Endothelial cell of umbilical vein (primary cell): ENCODE measurements at regions not wholly inside any gene's neighbourhood (a gene's known extent, or its start where the extent isn't known, plus 50 kb on each side); places are given as distances from the start of the nearest gene placed in this dataset.
A peak's percentile ranks its signal among the peaks of the same experiment; 100 is the strongest.

Experiments
- BruUV-seq: library from RNA; stranded (reverse); fragments of 400-500 nt; replicated peaks from 2 replicates; lab custom pipeline; 2021; lab: Mats Ljungman, UMichigan
- CTCF ChIA-PET: fragments of 300-600, 350-600 bp; sonication (Branson Sonifier 250); formaldehyde crosslinking; loops from one replicate; lab custom pipeline; 2021; ENCODE audit warnings: antibody characterized with exemption, inconsistent platforms; lab: Charles Lee
- POLR2A ChIA-PET: fragments of 300-600, 350-600 bp; sonication (Branson Sonifier 250); formaldehyde crosslinking; loops from one replicate; lab custom pipeline; 2021; ENCODE audit warnings: antibody characterized with exemption, inconsistent platforms; lab: Charles Lee
- DNase-seq: peaks from one replicate; pipeline ENCODE4 v3.0.0-alpha.2; 2011; ENCODE audit warnings: low read depth, low spot score
- FAIRE-seq: peaks from 2 replicates; lab custom pipeline; 2011; peaks lifted over from hg19 to GRCh38; lab: Jason Lieb, UNC
- H2AFZ ChIP-seq: 2 replicates; pipeline ENCODE4 v1.6.0; 2012; ENCODE audit warnings: low read depth, low read length, control low read depth, inconsistent platforms
- H3K27ac ChIP-seq: 2 replicates; pipeline ENCODE4 v1.5.1; 2011; ENCODE audit warnings: low read depth, mild to moderate bottlenecking, control low read depth, low read length, moderate library complexity; ENCODE audit not compliant: insufficient read depth
- H3K27me3 ChIP-seq, 2 experiments: 2 replicates each; pipeline versions ENCODE4 v1.6.0 to v1.6.1; 2011; ENCODE audit warnings: low read length in 2 of 2, mixed read lengths in 1 of 2; ENCODE audit not compliant: control insufficient read depth in 2 of 2, insufficient read depth in 2 of 2
- H3K36me3 ChIP-seq, 2 experiments: 2 replicates in 1 of 2; 3 replicates in 1 of 2; pipeline ENCODE4 v1.5.1; 2011; ENCODE audit warnings: low read length in 2 of 2, mild to moderate bottlenecking in 1 of 2, moderate library complexity in 1 of 2; ENCODE audit not compliant: control insufficient read depth in 2 of 2, insufficient read depth in 2 of 2; ENCODE audit errors: extremely low read depth in 1 of 2
- H3K4me1 ChIP-seq: 3 replicates; pipeline ENCODE4 v1.5.1; 2011; ENCODE audit warnings: mild to moderate bottlenecking, low read length; ENCODE audit not compliant: control insufficient read depth, insufficient read depth; ENCODE audit errors: extremely low read depth
- H3K4me2 ChIP-seq: 2 replicates; pipeline ENCODE4 v1.6.1; 2011; ENCODE audit warnings: low read length, control low read depth, mixed read lengths; ENCODE audit not compliant: insufficient read depth
- H3K4me3 ChIP-seq, 3 experiments: fragments of 200-600 bp in 1 of 3; sonication (generic), shearing (Covaris generic) in 1 of 3; replicated peaks in 1 of 3; 2 replicates each; pipeline ENCODE4 v1.5.1; 2011 to 2016; ENCODE audit warnings: control low read depth in 3 of 3, low read length in 3 of 3, mild to moderate bottlenecking in 2 of 3, inconsistent platforms in 1 of 3, low read depth in 1 of 3, moderate library complexity in 1 of 3; ENCODE audit not compliant: insufficient read depth in 1 of 3
- H3K79me2 ChIP-seq: 2 replicates; pipeline ENCODE4 v1.6.0; 2012; ENCODE audit warnings: low read length, inconsistent platforms; ENCODE audit not compliant: control insufficient read depth, insufficient read depth
- H3K9ac ChIP-seq: replicated peaks from 2 replicates; pipeline ENCODE3; 2011; ENCODE audit warnings: low read length, control low read depth; ENCODE audit not compliant: insufficient read depth; ENCODE audit errors: extremely low read depth
- H3K9me1 ChIP-seq: replicated peaks from 3 replicates; pipeline ENCODE4 v1.6.0; 2011; ENCODE audit warnings: mild to moderate bottlenecking, low read length; ENCODE audit not compliant: control insufficient read depth, insufficient read depth; ENCODE audit errors: extremely low read depth
- H3K9me3 ChIP-seq: replicated peaks from 2 replicates; pipeline ENCODE4 v1.5.1; 2012; ENCODE audit warnings: low read length, inconsistent platforms; ENCODE audit not compliant: control insufficient read depth, insufficient read depth
- H4K20me1 ChIP-seq: replicated peaks from 2 replicates; pipeline ENCODE3; 2011; ENCODE audit warnings: mild to moderate bottlenecking, low read length; ENCODE audit not compliant: control insufficient read depth, insufficient read depth; ENCODE audit errors: extremely low read depth
- EZH2 ChIP-seq: IDR thresholded peaks from 2 replicates; pipeline ENCODE4 v1.6.1; 2012; ENCODE audit warnings: borderline replicate concordance, low read depth, mild to moderate bottlenecking, moderate library complexity, low read length, inconsistent platforms; ENCODE audit not compliant: severe bottlenecking
- FOS ChIP-seq: IDR thresholded peaks from 2 replicates; pipeline ENCODE4 v1.6.1; 2011; ENCODE audit warnings: mild to moderate bottlenecking, low read length, moderate library complexity, borderline replicate concordance; ENCODE audit not compliant: insufficient read depth
- GATA2 ChIP-seq: IDR thresholded peaks from 2 replicates; pipeline ENCODE4 v1.7.0; 2011; ENCODE audit warnings: low read depth, mild to moderate bottlenecking, moderate library complexity, mixed read lengths, low read length; ENCODE audit not compliant: insufficient read length, insufficient read depth
- JUN ChIP-seq: IDR thresholded peaks from 2 replicates; pipeline ENCODE4 v1.6.1; 2011; ENCODE audit warnings: borderline replicate concordance, low read depth; ENCODE audit not compliant: insufficient read length, insufficient read depth
- MAX ChIP-seq: IDR thresholded peaks from 2 replicates; pipeline ENCODE4 v1.6.1; 2011; ENCODE audit not compliant: insufficient read depth, insufficient read length
- MYC ChIP-seq: IDR thresholded peaks from one replicate; pipeline ENCODE4 v1.6.1; 2011; ENCODE audit warnings: mild to moderate bottlenecking, low read depth, low read length
- POLR2A ChIP-seq: IDR thresholded peaks from 2 replicates; pipeline ENCODE4 v1.6.1; 2012; ENCODE audit warnings: low read depth, mild to moderate bottlenecking, control low read depth, low read length
- POLR2AphosphoS5 ChIP-seq: IDR thresholded peaks from 2 replicates; pipeline ENCODE4 v1.6.1; 2012; ENCODE audit warnings: low read depth, mild to moderate bottlenecking, control low read depth, low read length, moderate library complexity; ENCODE audit not compliant: insufficient read depth
- dilution Hi-C: fragments of 300-500 bp; cut with MboI; formaldehyde crosslinking; loops from one replicate; pipeline ENCODE4 v1.15.0; 2019; ENCODE audit warnings: low sequenced_read_pairs; ENCODE audit not compliant: extremely low pct_ligation_motif_present
- intact Hi-C: fragments of 100-400 bp; cut with micrococcal nuclease; formaldehyde crosslinking; loops from one replicate; pipeline ENCODE4 v1.10.0; 2022
- TF ChIP-seq, protein P1 (sequence below), 2 donors: IDR thresholded peaks; 1 replicate in 1 of 2; 2 replicates in 1 of 2; pipeline ENCODE4 v1.5.1; 2011; ENCODE audit warnings: low read length in 2 of 2, mild to moderate bottlenecking in 2 of 2, moderate library complexity in 2 of 2, control low read depth in 1 of 2, inconsistent platforms in 1 of 2, low read depth in 1 of 2; ENCODE audit not compliant: insufficient read depth in 1 of 2; ENCODE audit errors: extremely low read depth in 1 of 2

DNA sequence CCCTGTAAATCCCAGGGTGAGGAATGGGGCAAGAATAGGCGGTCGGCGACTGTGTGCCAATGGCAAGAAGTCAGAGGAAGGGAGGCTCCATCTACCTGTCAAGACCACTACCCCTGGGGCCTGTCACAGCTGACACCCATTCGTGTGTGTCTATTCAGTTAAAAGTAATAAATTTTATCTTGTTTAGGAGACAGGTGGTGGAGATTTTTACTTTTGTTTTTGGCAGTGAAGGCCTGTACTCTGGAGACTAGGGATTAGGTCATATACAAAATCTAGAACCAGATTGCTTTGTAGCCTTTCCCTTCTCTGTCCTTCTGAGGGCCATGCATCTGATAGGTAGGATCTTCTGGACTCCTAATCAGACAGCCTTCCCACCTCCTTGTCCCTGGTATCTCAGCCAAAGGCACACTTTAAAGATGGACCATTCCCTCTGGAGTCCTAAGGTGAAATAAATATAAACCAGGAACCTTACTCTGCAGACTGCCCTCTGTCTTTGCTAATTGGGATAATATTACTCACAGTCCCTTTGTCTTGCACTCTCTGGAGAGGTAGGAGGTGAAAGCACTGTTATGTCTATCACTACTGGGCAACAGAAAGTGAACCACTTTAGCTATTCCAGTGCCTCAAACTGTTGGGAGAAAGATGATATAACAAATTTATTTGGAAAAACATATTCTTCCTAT lies 213.2 kb upstream of the ACTBL2 start:
- no TSS peak for BruUV-seq
- dilution Hi-C loops, result no loop called here
- Histone ChIP-seq H3K4me1 (peaks cover 43% of the 10 kb centered on the region), H2AFZ (no peak overlapping the region), H3K27ac (no peak overlapping the region), H3K36me3 (no peaks in the 10 kb centered on the region), H3K4me3 (no peak overlapping the region), H3K9me1 (no peaks in the 10 kb centered on the region), H4K20me1 (no peaks in the 10 kb centered on the region), H3K4me2 (no peak overlapping the region), H3K9me3 (no peaks in the 10 kb centered on the region), H3K27me3 (no peaks in the 10 kb centered on the region), H3K79me2 (no peaks in the 10 kb centered on the region), H3K9ac (no peak overlapping the region)
- FAIRE-seq (no peak), DNase-seq (peak; percentile 22)
- TF ChIP-seq MAX, result no peak
- TF ChIP-seq MYC, result no peak
- no peak for TF ChIP-seq FOS
- no peak for TF ChIP-seq POLR2AphosphoS5
- no peak for TF ChIP-seq EZH2
- TF ChIP-seq GATA2, result no peak
- TF ChIP-seq JUN, result no peak
- TF ChIP-seq, protein P1, sequence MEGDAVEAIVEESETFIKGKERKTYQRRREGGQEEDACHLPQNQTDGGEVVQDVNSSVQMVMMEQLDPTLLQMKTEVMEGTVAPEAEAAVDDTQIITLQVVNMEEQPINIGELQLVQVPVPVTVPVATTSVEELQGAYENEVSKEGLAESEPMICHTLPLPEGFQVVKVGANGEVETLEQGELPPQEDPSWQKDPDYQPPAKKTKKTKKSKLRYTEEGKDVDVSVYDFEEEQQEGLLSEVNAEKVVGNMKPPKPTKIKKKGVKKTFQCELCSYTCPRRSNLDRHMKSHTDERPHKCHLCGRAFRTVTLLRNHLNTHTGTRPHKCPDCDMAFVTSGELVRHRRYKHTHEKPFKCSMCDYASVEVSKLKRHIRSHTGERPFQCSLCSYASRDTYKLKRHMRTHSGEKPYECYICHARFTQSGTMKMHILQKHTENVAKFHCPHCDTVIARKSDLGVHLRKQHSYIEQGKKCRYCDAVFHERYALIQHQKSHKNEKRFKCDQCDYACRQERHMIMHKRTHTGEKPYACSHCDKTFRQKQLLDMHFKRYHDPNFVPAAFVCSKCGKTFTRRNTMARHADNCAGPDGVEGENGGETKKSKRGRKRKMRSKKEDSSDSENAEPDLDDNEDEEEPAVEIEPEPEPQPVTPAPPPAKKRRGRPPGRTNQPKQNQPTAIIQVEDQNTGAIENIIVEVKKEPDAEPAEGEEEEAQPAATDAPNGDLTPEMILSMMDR (IDR thresholded peaks at IDR 0.05; ENCODE audit: extremely low read depth in 1 of 2, insufficient read depth in 1 of 2, low read depth in 1 of 2, low read length in 2 of 2), result no peak
- no peak for TF ChIP-seq POLR2A
- POLR2A ChIA-PET, result no interaction called here
- CTCF ChIA-PET, result interaction anchor here (1.3 kb wide), 1 partner anchor 83 kb away, joined by 6 read pairs; no protein-coding TSS in a partner anchor
- intact Hi-C loops, result loop anchor here (5.0 kb wide), 1 partner anchor 259 kb away; no protein-coding TSS in a partner anchor
